Mesendoderm (in vitro differentiated cells): ENCODE measurements at regions not wholly inside any gene's neighbourhood (a gene's known extent, or its start where the extent isn't known, plus 50 kb on each side); places are given as distances from the start of the nearest gene placed in this dataset.

Experiments used
- DNase-seq: peaks from one replicate; pipeline ENCODE4 v3.0.0; 2013
- H2AK5ac ChIP-seq: 2 replicates; pipeline ENCODE4 v1.6.1; 2013; ENCODE audit warnings: low read length, inconsistent platforms
- H2BK120ac ChIP-seq: 2 replicates; pipeline ENCODE4 v1.6.1; 2013; ENCODE audit warnings: low read depth, mild to moderate bottlenecking, low read length, moderate library complexity, mixed read lengths
- H2BK15ac ChIP-seq: replicated peaks from 2 replicates; pipeline ENCODE4 v1.6.1; 2013; ENCODE audit warnings: low read depth, mild to moderate bottlenecking, moderate library complexity
- H2BK5ac ChIP-seq: 2 replicates; pipeline ENCODE4 v1.6.1; 2013; ENCODE audit warnings: low read length, inconsistent platforms
- H3K18ac ChIP-seq: 2 replicates; pipeline ENCODE4 v1.6.1; 2013; ENCODE audit warnings: mild to moderate bottlenecking, low read length, mixed read lengths
- H3K23ac ChIP-seq: one replicate; pipeline ENCODE4 v1.6.1; 2013; ENCODE audit warnings: low read length
- H3K27ac ChIP-seq: 2 replicates; pipeline ENCODE4 v1.5.1; 2013; ENCODE audit warnings: low read depth, mild to moderate bottlenecking, inconsistent platforms, low read length, moderate library complexity
- H3K27me3 ChIP-seq: 2 replicates; pipeline ENCODE4 v1.6.1; 2013; ENCODE audit warnings: low read length, control low read depth, mild to moderate bottlenecking, inconsistent platforms; ENCODE audit not compliant: insufficient read depth, poor library complexity
- H3K36me3 ChIP-seq: 2 replicates; pipeline ENCODE4 v1.6.1; 2013; ENCODE audit warnings: low read length, inconsistent platforms; ENCODE audit not compliant: control insufficient read depth, insufficient read depth
- H3K4ac ChIP-seq: one replicate; pipeline ENCODE4 v1.6.1; 2013; ENCODE audit warnings: low read depth, mild to moderate bottlenecking, low read length, moderate library complexity
- H3K4me1 ChIP-seq: 2 replicates; pipeline ENCODE4 v1.6.1; 2013; ENCODE audit warnings: low read depth, low read length, inconsistent platforms; ENCODE audit not compliant: control insufficient read depth
- H3K4me2 ChIP-seq: 2 replicates; pipeline ENCODE4 v1.6.1; 2013; ENCODE audit warnings: low read length
- H3K4me3 ChIP-seq: 2 replicates; pipeline ENCODE4 v1.5.1; 2013; ENCODE audit warnings: mild to moderate bottlenecking, low read length
- H3K56ac ChIP-seq: one replicate; pipeline ENCODE4 v1.6.1; 2013; ENCODE audit warnings: low read length
- H3K79me1 ChIP-seq: 2 replicates; pipeline ENCODE4 v1.6.1; 2013; ENCODE audit warnings: low read length, inconsistent platforms
- H3K79me2 ChIP-seq: 2 replicates; pipeline ENCODE4 v1.6.1; 2013; ENCODE audit warnings: mild to moderate bottlenecking, low read length; ENCODE audit not compliant: control insufficient read depth, insufficient read depth
- H3K9ac ChIP-seq: 2 replicates; pipeline ENCODE4 v1.6.1; 2013; ENCODE audit warnings: low read length, inconsistent platforms
- H4K5ac ChIP-seq: one replicate; pipeline ENCODE4 v1.6.1; 2013; ENCODE audit warnings: low read length
- H4K8ac ChIP-seq: one replicate; pipeline ENCODE4 v1.6.1; 2013; ENCODE audit warnings: low read depth, mild to moderate bottlenecking, control low read depth, low read length, moderate library complexity
- WGBS: extraction: QIAGEN DNeasy Blood & Tissue Kit; methylation state at CpG from one replicate; pipeline ENCODE4 v1.1.7; 2013; ENCODE audit warnings: low lambda C conversion rate, missing lambda C conversion rate; ENCODE audit not compliant: insufficient coverage; ENCODE audit errors: extremely low coverage; 5-methylcytosine and 5-hydroxymethylcytosine counted together

DNA sequence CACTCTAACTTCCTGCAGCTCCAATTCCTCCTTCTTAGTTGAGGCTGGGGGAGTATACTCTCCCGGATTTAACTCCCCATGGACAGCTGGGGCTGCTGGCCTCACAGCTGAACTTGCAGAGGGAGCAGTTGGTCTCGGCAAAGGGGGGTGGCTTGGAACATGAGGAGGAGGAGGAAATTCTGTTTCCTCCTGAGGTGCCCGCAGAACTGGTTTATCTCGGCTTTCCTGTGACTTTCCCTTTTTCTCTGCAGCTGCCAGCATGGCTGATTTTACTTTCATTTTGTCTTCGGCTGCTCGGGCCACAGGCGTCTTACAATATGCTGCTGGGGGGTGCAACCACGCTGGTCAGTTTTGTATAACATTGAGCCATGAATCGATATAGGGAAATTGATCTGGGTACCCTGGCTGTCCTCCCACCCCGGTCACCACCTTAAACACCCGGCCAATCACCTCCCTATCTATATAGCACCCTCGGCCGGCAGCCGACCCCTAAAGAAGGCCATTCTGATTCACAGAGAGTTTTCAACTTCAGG, 1317.6 kb downstream of the TMEM121 start:
- Histone ChIP-seq H3K79me1 (no peaks in the 10 kb centered on the region), H3K56ac (no peak overlapping the region), H2BK5ac (no peak overlapping the region), H2AK5ac (no peak overlapping the region), H4K8ac (no peak overlapping the region), H3K4me3 (no peak overlapping the region), H3K4me2 (no peak overlapping the region), H2BK15ac (no peak overlapping the region), H3K18ac (no peak overlapping the region), H3K9ac (no peak overlapping the region), H3K4me1 (no peaks in the 10 kb centered on the region), H3K79me2 (no peaks in the 10 kb centered on the region), H4K5ac (no peak overlapping the region), H3K23ac (no peak overlapping the region), H3K4ac (no peak overlapping the region), H3K27ac (no peak overlapping the region), H2BK120ac (no peak overlapping the region), H3K27me3 (no peaks in the 10 kb centered on the region), H3K36me3 (no peaks in the 10 kb centered on the region)
- no peak for DNase-seq
- no CpG with 5 or more reads among the region's 14 CpGs for WGBS

DNA sequence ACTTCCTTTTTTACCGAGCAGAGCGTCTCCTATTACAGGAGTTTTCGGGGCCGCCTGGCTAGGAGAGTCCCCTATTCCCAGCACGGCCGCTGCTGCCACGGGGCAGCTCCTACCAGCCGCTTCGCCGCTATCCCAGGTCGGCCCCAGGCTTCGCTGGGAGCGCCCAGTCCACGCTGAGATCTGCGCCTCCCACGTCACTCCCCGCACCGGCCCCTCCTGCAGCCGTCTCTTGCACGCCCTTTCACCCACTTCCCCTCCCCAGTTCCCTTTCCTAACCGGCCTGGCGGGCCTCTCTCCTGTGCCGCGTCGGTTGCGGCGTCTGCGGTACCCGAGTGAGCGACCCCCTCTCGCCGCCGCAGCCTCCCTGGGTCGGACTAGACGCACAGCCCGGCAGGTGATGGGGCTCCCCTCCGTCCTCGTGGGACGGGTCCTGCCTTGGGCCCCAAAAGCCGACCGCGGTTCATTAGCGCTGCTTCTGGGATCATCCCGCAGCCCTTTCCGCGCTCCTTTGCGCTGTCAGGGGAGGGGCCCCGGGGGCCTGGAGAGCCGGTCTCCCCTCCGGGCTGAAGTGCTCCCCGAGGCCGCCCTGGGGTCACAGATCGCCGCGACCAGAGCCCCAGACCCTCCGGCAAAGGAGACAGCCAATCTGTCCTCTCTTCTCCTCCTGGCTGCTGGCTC, 1318.4 kb downstream of the TMEM121 start:
- Histone ChIP-seq H3K27ac (no peak overlapping the region), H2BK5ac (no peak overlapping the region), H3K4ac (no peak overlapping the region), H3K79me2 (no peaks in the 10 kb centered on the region), H2BK15ac (no peak overlapping the region), H3K79me1 (no peaks in the 10 kb centered on the region), H3K23ac (no peak overlapping the region), H3K4me2 (no peak overlapping the region), H3K18ac (no peak overlapping the region), H3K4me1 (no peaks in the 10 kb centered on the region), H2AK5ac (no peak overlapping the region), H3K27me3 (no peaks in the 10 kb centered on the region), H4K5ac (no peak overlapping the region), H3K36me3 (no peaks in the 10 kb centered on the region), H3K4me3 (no peak overlapping the region), H2BK120ac (no peak overlapping the region), H4K8ac (no peak overlapping the region), H3K9ac (no peak overlapping the region), H3K56ac (no peak overlapping the region)
- no peak for DNase-seq
- WGBS, result no CpG with 5 or more reads among the region's 56 CpGs

DNA sequence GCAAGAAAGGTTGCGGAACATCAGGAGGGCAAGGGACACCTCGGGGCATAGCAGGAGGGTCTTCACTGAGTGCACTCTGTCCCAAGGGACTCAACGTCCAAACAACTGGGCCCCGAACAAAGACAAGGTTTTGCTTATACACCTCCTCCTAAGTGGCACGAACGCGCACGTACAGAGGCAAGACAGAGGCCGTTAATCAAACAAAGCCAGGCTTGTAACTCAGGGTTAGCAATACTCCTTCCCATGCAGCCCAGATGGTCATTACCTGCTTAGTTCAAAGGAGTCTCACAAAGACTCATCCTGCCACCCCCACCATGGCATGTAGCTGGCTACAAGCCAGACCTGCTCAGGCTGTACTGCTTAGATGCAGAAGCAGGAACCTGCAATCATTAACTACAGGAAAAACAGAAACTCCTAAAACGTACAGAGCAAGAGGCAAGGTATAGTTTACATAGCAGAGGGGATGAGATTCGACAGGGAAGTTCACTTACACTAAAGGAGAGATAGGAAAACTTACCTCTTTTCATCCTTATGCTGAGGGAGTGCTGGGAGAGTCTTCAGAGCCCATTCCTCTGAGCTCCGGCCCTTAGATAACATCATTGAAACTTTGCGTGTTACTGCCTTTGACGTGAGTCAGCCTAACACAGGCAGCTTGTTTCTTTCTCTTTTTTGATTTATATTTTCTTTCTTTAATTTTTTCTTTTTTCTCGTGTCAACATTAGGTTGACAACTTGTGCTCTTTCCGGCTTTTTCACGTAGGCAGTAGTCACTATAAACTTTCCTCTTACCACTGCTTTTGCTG, 1319.1 kb downstream of the TMEM121 start:
- H3K79me2 ChIP-seq, result no peaks in the 10 kb centered on the region
- no peak for DNase-seq
- no peaks in the 10 kb centered on the region for H3K79me1 ChIP-seq
- no peak overlapping the region for H4K8ac ChIP-seq
- no peak overlapping the region for H2BK120ac ChIP-seq
- no peak overlapping the region for H3K4me2 ChIP-seq
- no peak overlapping the region for H3K4me3 ChIP-seq
- H3K9ac ChIP-seq, result no peak overlapping the region
- H2AK5ac ChIP-seq, result no peak overlapping the region
- H3K4me1 ChIP-seq, result no peaks in the 10 kb centered on the region
- no peak overlapping the region for H2BK15ac ChIP-seq
- H3K18ac ChIP-seq, result no peak overlapping the region
- no peaks in the 10 kb centered on the region for H3K27me3 ChIP-seq
- H3K36me3 ChIP-seq, result no peaks in the 10 kb centered on the region
- H3K23ac ChIP-seq, result no peak overlapping the region
- no peak overlapping the region for H3K4ac ChIP-seq
- H3K27ac ChIP-seq, result no peak overlapping the region
- H4K5ac ChIP-seq, result no peak overlapping the region
- no CpG with 5 or more reads among the region's 17 CpGs for WGBS
- H3K56ac ChIP-seq, result no peak overlapping the region
- H2BK5ac ChIP-seq, result no peak overlapping the region

DNA sequence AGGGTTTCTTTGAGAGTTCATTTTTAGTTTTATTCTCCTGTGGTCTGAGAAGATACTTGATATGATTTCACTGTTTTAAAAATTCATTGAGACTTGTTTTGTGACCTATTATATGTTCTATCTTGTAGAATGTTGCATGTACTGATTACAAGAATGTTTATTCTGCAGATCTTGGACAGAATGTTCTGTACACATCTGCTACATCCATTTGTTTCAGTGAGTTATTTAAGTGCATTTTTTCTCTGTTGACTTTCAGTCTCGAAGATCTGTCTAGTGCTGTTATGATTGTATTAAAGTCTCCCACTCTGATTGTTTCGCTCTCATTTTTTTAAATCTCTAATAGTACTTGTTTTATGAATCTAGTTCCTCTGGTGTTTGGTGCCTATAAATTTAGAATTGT, 1319.8 kb downstream of the TMEM121 start:
- H3K56ac ChIP-seq, result no peak overlapping the region
- no peak overlapping the region for H4K5ac ChIP-seq
- H3K79me1 ChIP-seq, result no peaks in the 10 kb centered on the region
- H2BK15ac ChIP-seq, result no peak overlapping the region
- H3K9ac ChIP-seq, result no peak overlapping the region
- no peaks in the 10 kb centered on the region for H3K4me1 ChIP-seq
- no peak overlapping the region for H2AK5ac ChIP-seq
- no peak overlapping the region for H3K4me3 ChIP-seq
- no peaks in the 10 kb centered on the region for H3K36me3 ChIP-seq
- no peaks in the 10 kb centered on the region for H3K79me2 ChIP-seq
- H3K27me3 ChIP-seq, result no peaks in the 10 kb centered on the region
- no peak overlapping the region for H2BK120ac ChIP-seq
- H2BK5ac ChIP-seq, result no peak overlapping the region
- no peak overlapping the region for H3K4me2 ChIP-seq
- no peak for DNase-seq
- H3K4ac ChIP-seq, result no peak overlapping the region
- H4K8ac ChIP-seq, result no peak overlapping the region
- no peak overlapping the region for H3K18ac ChIP-seq
- WGBS, result no CpG with 5 or more reads among the region's 2 CpGs
- no peak overlapping the region for H3K23ac ChIP-seq
- H3K27ac ChIP-seq, result no peak overlapping the region

DNA sequence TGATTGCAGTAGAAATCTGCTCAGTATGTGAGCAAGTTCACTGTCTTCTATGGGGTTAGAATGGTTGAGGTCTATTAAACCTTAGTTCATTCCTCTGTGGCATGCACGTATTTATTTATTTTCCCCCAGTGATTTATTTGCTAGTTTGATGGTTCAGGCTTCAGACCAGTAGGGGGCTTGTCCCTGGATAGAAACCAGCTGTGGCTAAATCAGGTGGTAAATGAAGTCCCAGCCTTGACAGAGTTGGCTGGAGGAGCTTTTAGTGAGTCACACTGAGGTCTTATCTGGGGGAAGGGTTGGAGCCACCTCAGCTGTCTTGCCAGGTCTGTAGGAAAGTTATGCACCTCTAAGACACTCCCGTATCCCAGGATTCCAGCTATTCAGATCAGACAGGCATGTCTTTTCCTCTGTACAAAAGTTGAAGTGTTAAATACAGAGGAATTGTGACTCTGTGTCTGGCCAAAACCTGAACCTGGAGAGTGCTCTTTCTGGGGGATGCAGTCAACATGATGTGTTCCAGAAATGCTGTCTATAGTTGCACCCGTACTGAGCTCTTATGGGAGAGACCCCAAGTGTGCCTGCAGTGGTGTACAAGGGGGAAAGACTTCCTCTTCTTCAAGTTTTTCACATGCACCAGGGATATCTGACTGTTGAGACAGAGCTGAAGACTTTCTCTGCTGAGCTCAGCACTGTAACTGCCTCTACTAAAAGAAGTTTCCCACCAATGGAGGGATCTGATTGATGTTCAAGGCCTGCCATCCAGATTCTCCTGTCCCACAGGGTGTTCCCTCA, 1322.1 kb downstream of the TMEM121 start:
- WGBS, result no CpG with 5 or more reads among the region's 3 CpGs
- no peak for DNase-seq
- H3K4me3 ChIP-seq, result no peak overlapping the region
- no peak overlapping the region for H3K4me2 ChIP-seq
- H4K5ac ChIP-seq, result no peak overlapping the region
- no peak overlapping the region for H2BK15ac ChIP-seq
- H3K36me3 ChIP-seq, result no peaks in the 10 kb centered on the region
- no peaks in the 10 kb centered on the region for H3K27me3 ChIP-seq
- H3K79me1 ChIP-seq, result no peaks in the 10 kb centered on the region
- no peak overlapping the region for H2BK5ac ChIP-seq
- H3K23ac ChIP-seq, result no peak overlapping the region
- H2AK5ac ChIP-seq, result no peak overlapping the region
- no peak overlapping the region for H4K8ac ChIP-seq
- no peaks in the 10 kb centered on the region for H3K4me1 ChIP-seq
- no peak overlapping the region for H3K18ac ChIP-seq
- no peak overlapping the region for H3K56ac ChIP-seq
- no peaks in the 10 kb centered on the region for H3K79me2 ChIP-seq
- no peak overlapping the region for H2BK120ac ChIP-seq
- H3K27ac ChIP-seq, result no peak overlapping the region
- no peak overlapping the region for H3K4ac ChIP-seq
- H3K9ac ChIP-seq, result no peak overlapping the region
